HG02970 (cell line): ENCODE measurements at regions not wholly inside any gene's neighbourhood (a gene's known extent, or its start where the extent isn't known, plus 50 kb on each side); places are given as distances from the start of the nearest gene placed in this dataset.

Source experiments
- ATAC-seq: cut with Tn5 transposase; IDR thresholded peaks from one replicate; pipeline ENCODE4 v1.9.1; 2021; ENCODE audit warnings: mild to moderate bottlenecking, moderate library complexity, moderate number of reproducible peaks; ENCODE audit not compliant: unreplicated experiment, low FRiP score

GRCh38 chr11:106447631-106448191 is 370.2 kb downstream of the AASDHPPT start:
- no peak for ATAC-seq

DNA sequence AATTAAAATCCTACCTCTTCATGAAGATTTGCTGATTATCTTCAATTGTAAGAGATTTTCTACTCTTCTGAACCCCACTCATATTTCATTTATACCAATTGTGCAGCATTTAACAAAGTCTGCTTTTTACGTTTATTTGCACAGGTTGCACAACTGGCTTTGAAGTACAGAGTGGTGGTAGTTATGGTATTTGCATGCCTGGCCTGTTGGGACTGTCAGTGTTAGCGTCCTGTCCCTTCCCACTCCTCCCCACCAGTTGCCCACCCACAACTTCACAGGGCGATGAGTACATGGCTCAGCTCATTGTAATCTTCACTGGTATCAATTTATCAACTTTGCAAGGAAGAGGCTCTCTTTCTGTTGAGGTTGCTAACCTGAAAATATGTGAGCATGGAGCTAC is 372.3 kb downstream of the AASDHPPT start:
- ATAC-seq = no peak

DNA sequence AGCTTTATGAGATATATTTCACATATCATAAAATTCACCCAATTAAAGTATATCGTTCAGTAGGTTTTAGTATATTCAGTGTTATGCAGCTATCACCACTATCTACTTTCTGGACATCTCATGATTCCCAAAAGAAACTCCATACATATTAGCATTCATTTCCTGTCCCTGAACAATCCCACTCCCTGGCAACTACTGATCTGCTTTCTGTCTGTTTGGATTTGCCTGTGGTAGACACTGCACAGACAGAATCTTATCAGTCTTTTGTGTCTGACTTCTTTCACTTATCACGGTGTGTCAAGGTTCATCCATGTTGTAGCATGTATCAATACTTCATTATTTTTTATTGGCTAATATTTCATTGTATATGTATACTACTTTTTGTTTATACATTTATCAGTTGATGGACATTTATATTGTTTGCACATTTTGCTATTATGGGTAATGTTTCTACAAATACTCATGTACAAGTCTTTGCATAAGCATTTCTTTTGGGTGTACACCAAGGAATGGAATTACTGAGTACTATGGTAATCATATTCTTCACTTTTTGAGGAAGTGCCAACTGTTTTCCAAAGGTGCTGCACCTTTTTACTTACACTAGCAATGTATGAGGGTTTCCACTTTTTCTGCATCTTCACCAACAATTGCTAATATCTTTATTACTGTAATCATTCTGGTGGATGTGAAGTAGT is 373.9 kb downstream of the AASDHPPT start:
- ATAC-seq = no peak

DNA sequence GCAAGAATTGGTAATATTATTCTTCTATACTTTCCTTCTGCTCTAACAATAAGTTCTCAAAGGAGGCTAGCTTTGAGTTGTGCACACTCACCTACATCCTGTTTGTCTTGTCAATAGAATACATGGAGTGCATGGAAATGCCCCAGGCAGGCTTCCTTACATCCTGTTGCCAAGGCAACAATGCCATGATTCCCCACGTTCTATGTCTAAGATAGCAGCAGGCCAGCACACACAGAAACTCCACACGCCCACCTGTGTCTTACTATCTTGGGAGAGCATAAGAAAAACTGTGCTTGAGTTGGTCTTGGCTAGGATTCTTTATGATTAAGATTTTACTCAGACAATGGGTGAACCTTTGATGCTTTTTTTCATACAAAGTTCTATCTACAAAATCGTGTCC is 379.2 kb downstream of the AASDHPPT start:
- no peak for ATAC-seq

- ATAC-seq = no peak
Measured at GRCh38 chr11:106457727-106458126, 380.3 kb downstream of the AASDHPPT start.

- ATAC-seq = no peak
Measured at GRCh38 chr11:106459135-106459534, 381.7 kb downstream of the AASDHPPT start.

GRCh38 chr11:106461148-106461691 is 383.8 kb downstream of the AASDHPPT start:
- no peak for ATAC-seq

GRCh38 chr11:106461839-106462545 is 384.5 kb downstream of the AASDHPPT start:
- ATAC-seq = no peak

DNA sequence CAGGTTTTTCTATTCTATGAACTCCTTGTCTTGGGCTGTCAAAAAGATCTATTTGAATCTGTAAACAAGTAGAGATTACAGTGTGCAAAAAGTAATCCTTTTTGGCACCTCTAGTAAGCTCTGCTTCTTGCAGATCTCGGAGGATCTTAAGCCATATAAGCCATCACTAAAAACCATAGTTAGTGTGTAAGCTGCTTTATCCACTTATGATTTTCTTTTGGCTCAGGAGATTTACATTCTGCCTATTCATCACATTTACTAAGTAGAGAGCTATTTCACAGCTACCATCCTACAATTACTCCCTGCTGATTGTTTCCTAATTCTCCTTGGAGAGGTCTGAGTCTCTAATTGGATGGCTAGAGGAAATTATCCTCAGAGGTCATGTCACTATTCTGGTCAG is 385.7 kb downstream of the AASDHPPT start:
- no peak for ATAC-seq

GRCh38 chr11:106463796-106464201 is 386.3 kb downstream of the AASDHPPT start:
- ATAC-seq = no peak

- no peak for ATAC-seq
Measured at GRCh38 chr11:106464728-106465127, 387.3 kb downstream of the AASDHPPT start.

GRCh38 chr11:106466521-106467080 is 389.1 kb downstream of the AASDHPPT start:
- ATAC-seq = no peak

- ATAC-seq = no peak
Measured at GRCh38 chr11:106467501-106467900, 390.0 kb downstream of the AASDHPPT start.

DNA sequence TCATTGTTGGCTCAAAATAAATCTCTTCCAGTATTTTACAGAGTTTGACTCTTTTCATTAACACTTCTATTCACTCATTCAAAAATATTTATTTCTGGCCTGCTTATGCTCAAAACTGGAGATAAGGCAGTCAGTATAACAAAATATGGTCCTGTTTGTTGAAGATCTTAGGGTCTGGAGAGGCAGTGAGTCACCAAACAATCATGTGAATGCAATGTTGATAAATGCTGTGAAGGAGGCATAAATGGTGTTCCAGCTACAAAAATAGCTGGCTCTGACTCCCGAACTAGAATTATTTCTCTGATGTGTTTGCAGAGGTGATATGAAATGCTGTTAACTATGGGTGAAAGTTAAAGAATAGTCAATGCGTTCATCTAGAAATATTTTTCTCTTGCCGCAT is 390.6 kb downstream of the AASDHPPT start:
- no peak for ATAC-seq

- no peak for ATAC-seq
Measured at GRCh38 chr11:106468531-106468930, 391.1 kb downstream of the AASDHPPT start.

- no peak for ATAC-seq
Measured at GRCh38 chr11:106470230-106470629, 392.8 kb downstream of the AASDHPPT start.

- no peak for ATAC-seq
Measured at GRCh38 chr11:106471276-106471675, 393.8 kb downstream of the AASDHPPT start.

DNA sequence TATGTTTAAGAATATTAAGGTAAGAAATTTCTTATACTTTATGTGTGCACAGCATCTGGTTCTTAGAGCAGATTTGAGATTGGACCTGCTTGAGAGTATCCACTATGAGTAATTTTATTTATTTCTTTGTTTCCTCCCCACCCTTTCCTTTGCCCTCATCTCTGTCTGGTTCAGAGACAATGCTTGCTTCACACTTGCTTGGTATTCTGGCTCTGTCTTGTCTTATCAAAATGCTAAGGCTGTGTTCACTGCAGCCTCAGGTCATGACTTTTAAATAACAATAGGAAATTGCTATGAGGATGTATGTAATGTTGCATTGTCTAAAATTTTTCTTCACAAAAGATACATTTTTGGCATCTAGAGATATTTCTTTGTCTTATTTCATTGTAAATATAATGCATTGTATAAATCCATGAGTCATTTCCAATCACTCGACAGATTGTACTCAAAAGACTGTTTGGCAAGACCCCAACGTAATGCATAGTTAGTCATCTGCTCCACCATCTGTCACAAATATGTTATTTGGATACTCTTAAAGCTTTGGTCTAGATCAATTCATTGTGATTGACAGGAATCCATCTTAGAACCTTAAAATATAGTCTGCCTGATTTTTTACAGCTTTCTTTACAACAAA is 395.7 kb downstream of the AASDHPPT start:
- ATAC-seq = no peak

- no peak for ATAC-seq
Measured at GRCh38 chr11:106474274-106474673, 396.8 kb downstream of the AASDHPPT start.

- ATAC-seq = no peak
Measured at GRCh38 chr11:106475181-106475580, 397.7 kb downstream of the AASDHPPT start.

DNA sequence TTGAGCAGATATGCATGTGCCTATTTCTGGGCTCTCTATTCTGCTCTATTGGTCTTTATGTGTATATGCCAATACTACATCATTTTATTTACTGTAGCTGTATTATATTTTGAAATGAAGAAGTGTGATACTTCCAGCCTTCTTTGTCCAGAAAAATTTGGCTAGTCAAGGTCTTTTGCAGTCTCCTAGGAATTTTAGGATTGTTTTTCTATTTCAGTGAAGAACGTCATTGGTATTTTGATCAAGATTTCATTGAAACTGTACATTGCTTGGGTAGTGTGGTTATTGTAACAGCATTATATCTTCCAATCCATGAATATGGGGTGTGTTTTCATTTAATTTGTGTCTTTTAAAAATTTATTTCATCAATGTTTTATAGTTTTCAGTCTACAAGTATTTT is 400.3 kb downstream of the AASDHPPT start:
- ATAC-seq = no peak
